Heart left ventricle (tissue), 16 donors: ENCODE measurements at regions not wholly inside any gene's neighbourhood (a gene's known extent, or its start where the extent isn't known, plus 50 kb on each side); places are given as distances from the start of the nearest gene placed in this dataset.
A peak's percentile ranks its signal among the peaks of the same experiment; 100 is the strongest.

Source experiments
- ATAC-seq, 4 donors: fragments of 200-7000 bp; cut with Tn5 transposase; one replicate each; pipeline ENCODE4 v1.9.1; 2020 to 2022; ENCODE audit warnings: moderate library complexity in 4 of 4, mild to moderate bottlenecking in 3 of 4, moderate number of reproducible peaks in 1 of 4
- DNase-seq, 5 donors: peaks; one replicate each; pipeline ENCODE4 v3.0.0-alpha.2; 2020
- H3K27ac ChIP-seq, 12 donors: fragments of 200-600 bp; sonication (generic) in 4 of 12; one replicate each; pipeline versions ENCODE4 v1.5.0 to v1.8.0; 2016 to 2022; ENCODE audit warnings: mild to moderate bottlenecking in 2 of 12
- H3K27me3 ChIP-seq, 9 donors: fragments of 200-600 bp; sonication (generic) in 2 of 9; one replicate each; pipeline versions ENCODE4 v1.5.1 to v1.8.0; 2016 to 2022; ENCODE audit warnings: mild to moderate bottlenecking in 3 of 9
- H3K36me3 ChIP-seq, 9 donors: fragments of 200-600 bp; sonication (generic) in 2 of 9; one replicate each; pipeline versions ENCODE4 v1.5.0 to v1.8.0; 2018 to 2022; ENCODE audit warnings: mild to moderate bottlenecking in 2 of 9
- H3K4me1 ChIP-seq, 12 donors: fragments of 200-600 bp; sonication (generic) in 4 of 12; one replicate each; pipeline versions ENCODE4 v1.5.0 to v1.8.0; 2016 to 2022; ENCODE audit warnings: mild to moderate bottlenecking in 3 of 12
- H3K4me3 ChIP-seq, 12 donors: fragments of 200-600 bp; sonication (generic) in 4 of 12; one replicate each; pipeline versions ENCODE4 v1.5.0 to v1.8.0; 2017 to 2022; ENCODE audit warnings: mild to moderate bottlenecking in 9 of 12, moderate library complexity in 4 of 12
- H3K9me3 ChIP-seq, 12 donors: fragments of 200-600 bp; sonication (generic) in 4 of 12; one replicate each; pipeline versions ENCODE4 v1.5.0 to v1.8.0; 2016 to 2022; ENCODE audit warnings: mild to moderate bottlenecking in 1 of 12
- CTCF ChIP-seq, 12 donors: fragments of 200-600 bp; sonication (generic) in 4 of 12; IDR thresholded peaks; one replicate each; pipeline versions ENCODE4 v1.5.0 to v1.8.0; 2018 to 2022; ENCODE audit warnings: antibody characterized with exemption in 12 of 12, mild to moderate bottlenecking in 5 of 12
- POLR2A ChIP-seq, 2 donors: fragments of 450-650 bp; IDR thresholded peaks; one replicate each; pipeline ENCODE4 v1.6.1; 2017; ENCODE audit warnings: antibody characterized with exemption in 2 of 2, mild to moderate bottlenecking in 2 of 2, moderate library complexity in 2 of 2
- WGBS, 4 donors: extraction: QIAGEN DNeasy Blood & Tissue Kit in 2 of 4; methylation state at CpG; one replicate each; pipeline versions ENCODE4 v1.1.5 to v1.1.7; 2013 to 2018; 5-methylcytosine and 5-hydroxymethylcytosine counted together
- intact Hi-C, 10 donors: fragments of 100-400 bp; cut with DNase I; formaldehyde crosslinking; loops; one replicate each; pipeline versions ENCODE4 v1.11.1 to v1.14.2; 2022
- donor health status: ischemic (EF 13 %, LVEDD 7.1; RV severe dilation, severe dysfunction).
- donor health status: healthy with polysubstance abuse.
- donor health status: DM: no; HTN: yes; CAD: no.
- donor health status: DM: no; HTN: no; CAD: no.
- donor health status: ischemic (EF 25% LVEDD 6.9; RV normal size, moderate dysfunction).
- donor health status: ischemic (EF 25% LVEDD 5.7; RV mildly dilated, moderate dysfunction).
- donor health status: healthy.
- donor health status: DM: yes; HTN: yes; CAD: no.
- donor health status: ischemic (EF 35%, LVEDD 5.7; RV mildly dilated, moderate dysfunction).
- donor health status: nonischemic (EF 11% LVEDD 7.7; RV severe dilation, severe dysfunction).
- donor health status: DM: yes; HTN: yes; CAD: no.
- donor health status: PGD.
- donor health status: ischemic (EF 29% LVEDD 5.4; RV normal size, mild dysfunction).
- donor health status: nonischemic (EF 23%, LVEDD 6.1; RV moderate dilation, normal function).

GRCh38 chr3:139764069-139764905 is 86.5 kb upstream of the NMNAT3 start:
- H3K4me1 ChIP-seq: peaks cover 0 to 15% (median 2%) of the 10 kb centered on the region in 12 donors

GRCh38 chr3:139762302-139762701 is 84.5 kb upstream of the NMNAT3 start:
- peak in 1 of 4 donors; percentile 12 for ATAC-seq

More at GRCh38 chr3:139764069-139764905, 86.5 kb upstream of the NMNAT3 start:
- ATAC-seq: peak; percentile 84 to 91 (median 87)
- no peaks in the 10 kb centered on the region for H3K36me3 ChIP-seq
- peak overlapping the region in 1 of 12 donors; percentile 24 for H3K27ac ChIP-seq
- no peaks in the 10 kb centered on the region for H3K9me3 ChIP-seq
- TF ChIP-seq POLR2A (IDR thresholded peaks at IDR 0.05): no peak
- no peak for TF ChIP-seq CTCF (IDR thresholded peaks at IDR 0.05)
- H3K27me3 ChIP-seq: no peaks in the 10 kb centered on the region
- intact Hi-C loops: no loop called here
- DNase-seq: peak in 4 of 5 donors; percentile 26 to 47 (median 40)
- WGBS, 4 donors: 40 to 56% (median 48%) methylated on average over 7 of the region's 7 CpGs
- no peak overlapping the region for H3K4me3 ChIP-seq

GRCh38 chr3:139759470-139759869 is 81.7 kb upstream of the NMNAT3 start:
- H3K9me3 ChIP-seq: no peaks in the 10 kb centered on the region
- 57 to 76% (median 64%) methylated on average over 2 of the region's 2 CpGs for WGBS, 4 donors
- H3K27ac ChIP-seq: no peak overlapping the region
- DNase-seq: no peak
- H3K27me3 ChIP-seq: no peaks in the 10 kb centered on the region
- H3K4me3 ChIP-seq: no peak overlapping the region
- no peaks in the 10 kb centered on the region for H3K36me3 ChIP-seq
- no peak for ATAC-seq
- peaks cover 0 to 23% (median 8%) of the 10 kb centered on the region in 12 donors for H3K4me1 ChIP-seq
- no peak for TF ChIP-seq POLR2A (IDR thresholded peaks at IDR 0.05)
- intact Hi-C loops: no loop called here

More at GRCh38 chr3:139762302-139762701, 84.5 kb upstream of the NMNAT3 start:
- WGBS, 4 donors: 41 to 56% (median 43%) methylated on average over 9 of the region's 9 CpGs
- Histone ChIP-seq H3K9me3 (no peaks in the 10 kb centered on the region), H3K27ac (no peak overlapping the region), H3K4me3 (no peak overlapping the region), H3K27me3 (no peaks in the 10 kb centered on the region), H3K36me3 (no peaks in the 10 kb centered on the region), H3K4me1 (peaks cover 0 to 24% (median 8%) of the 10 kb centered on the region in 12 donors)
- intact Hi-C loops: no loop called here
- TF ChIP-seq POLR2A (IDR thresholded peaks at IDR 0.05) (no peak), CTCF (IDR thresholded peaks at IDR 0.05) (no peak)
- no peak for DNase-seq

- intact Hi-C loops: no loop called here
- WGBS, 4 donors: 28 to 40% (median 38%) methylated on average over 5 of the region's 5 CpGs
- no peak for TF ChIP-seq CTCF (IDR thresholded peaks at IDR 0.05)
- Histone ChIP-seq H3K27ac (no peak overlapping the region), H3K4me3 (no peak overlapping the region), H3K27me3 (no peaks in the 10 kb centered on the region), H3K4me1 (peaks cover 0 to 18% (median 5%) of the 10 kb centered on the region in 12 donors), H3K9me3 (no peaks in the 10 kb centered on the region), H3K36me3 (no peaks in the 10 kb centered on the region)
- peak in 3 of 5 donors; percentile 21 to 26 (median 26) for DNase-seq
- peak; percentile 38 to 93 (median 60) for ATAC-seq
These were observed 81.0 kb upstream of the NMNAT3 start for GRCh38 chr3:139758654-139759291.
